Hematopoietic multipotent progenitor cell treated with erythropoietin and hydrocortisone succinate and interleukin-3 and kit ligand, for 6 days (in vitro differentiated cells): ENCODE measurements at regions not wholly inside any gene's neighbourhood (a gene's known extent, or its start where the extent isn't known, plus 50 kb on each side); places are given as distances from the start of the nearest gene placed in this dataset.

Experiments
- DNase-seq: peaks from one replicate; pipeline ENCODE4 v3.0.0-alpha.2; 2015

DNA sequence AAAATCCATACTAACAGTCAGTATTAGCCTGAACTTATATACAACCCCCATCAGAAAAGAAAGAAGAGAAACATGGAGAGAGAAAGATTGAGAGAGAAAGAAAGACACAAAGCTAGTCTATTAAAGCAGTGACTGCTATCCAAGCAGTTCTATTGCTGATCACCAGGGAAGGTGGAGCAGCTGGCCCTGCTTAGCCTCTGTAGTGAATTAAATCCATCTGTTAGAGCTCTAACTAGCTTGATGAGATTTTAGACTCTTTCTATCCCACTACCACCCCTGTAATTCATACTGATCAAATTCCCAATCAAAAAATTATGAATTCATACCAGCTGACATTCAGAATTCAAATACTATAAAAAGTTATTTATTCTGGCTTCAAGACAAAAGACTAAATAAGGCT, 486.0 kb upstream of the LRRN3 start:
- no peak for DNase-seq

DNA sequence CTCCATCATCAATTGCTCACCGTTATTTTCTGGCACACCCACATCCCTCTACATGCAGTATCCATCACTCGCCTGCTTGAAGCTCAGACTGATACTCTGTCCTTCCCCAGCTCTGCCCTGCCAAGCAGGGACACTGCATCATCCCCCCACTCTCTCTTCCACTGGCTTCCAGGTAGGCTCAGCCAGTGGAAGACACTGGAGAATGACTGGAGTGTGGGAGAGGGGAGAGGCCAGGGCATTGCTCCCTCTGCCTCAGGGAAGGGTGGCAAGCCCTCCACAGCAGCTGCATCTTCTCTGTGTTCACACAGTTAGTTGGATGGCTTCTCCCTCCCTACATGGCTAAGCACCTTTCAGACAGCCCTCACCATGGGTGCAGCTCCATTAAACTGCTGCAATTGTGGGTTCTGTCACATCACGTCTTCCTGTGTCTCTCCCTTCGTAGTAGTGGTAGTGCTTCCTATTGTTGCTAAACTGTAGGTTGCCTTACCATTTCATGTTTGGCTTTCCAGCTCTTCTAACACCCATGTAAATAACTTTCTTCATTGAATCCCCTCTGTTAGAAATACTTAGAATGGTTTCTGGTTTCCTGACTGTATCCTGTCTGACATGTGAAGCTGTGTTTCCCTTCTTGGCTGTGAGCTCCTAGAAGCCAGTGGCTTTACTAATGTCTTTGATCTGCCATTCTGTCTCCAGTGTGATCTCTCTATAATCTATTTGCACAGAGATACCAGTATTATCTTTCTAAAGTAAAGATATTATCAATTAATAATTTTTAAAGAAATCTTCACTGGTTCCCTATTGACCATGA, 483.7 kb upstream of the LRRN3 start:
- no peak for DNase-seq

DNA sequence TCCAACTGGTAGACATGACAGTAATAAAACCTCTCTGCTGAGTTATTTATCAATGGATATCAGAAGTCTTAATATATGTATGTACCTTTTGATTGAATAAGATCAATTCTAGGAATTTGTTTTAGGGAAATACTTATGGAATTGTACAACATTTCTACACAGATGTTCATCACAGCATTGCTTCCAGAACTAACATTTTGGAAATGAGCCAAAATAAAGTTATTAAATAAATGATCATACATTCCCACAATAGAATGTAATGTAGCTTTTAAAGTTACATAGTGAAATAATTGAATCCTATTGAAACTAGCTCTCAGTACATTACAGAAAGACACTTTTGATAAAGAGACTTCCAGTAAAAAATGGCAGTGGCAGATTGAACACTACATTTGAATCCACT, 481.6 kb upstream of the LRRN3 start:
- no peak for DNase-seq

DNA sequence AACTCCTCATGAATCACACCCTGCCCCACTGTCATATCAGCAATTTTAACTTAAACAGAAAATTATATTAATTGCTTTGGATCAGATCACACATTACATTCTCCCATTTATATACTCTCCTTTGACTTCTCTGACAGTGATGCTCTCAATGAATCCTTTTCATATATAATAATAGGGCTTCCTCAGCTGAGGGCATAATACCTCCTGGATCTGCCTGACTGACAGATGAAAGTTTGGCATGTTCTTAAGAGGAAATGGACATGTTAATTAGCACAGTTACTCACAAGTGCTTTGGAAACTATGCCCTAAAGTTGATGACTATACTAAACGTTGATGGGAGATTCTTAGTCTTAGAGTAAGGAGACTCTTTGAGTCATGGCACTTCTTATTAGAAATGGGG, 478.2 kb upstream of the LRRN3 start:
- DNase-seq, result no peak
